GM12873 (cell line): ENCODE measurements at regions not wholly inside any gene's neighbourhood (a gene's known extent, or its start where the extent isn't known, plus 50 kb on each side); places are given as distances from the start of the nearest gene placed in this dataset.

Source experiments
- CTCF ChIP-seq: IDR thresholded peaks from 2 replicates; pipeline ENCODE4 v1.5.1; 2012; ENCODE audit warnings: low read depth, mild to moderate bottlenecking, moderate library complexity, low read length, control low read depth; ENCODE audit not compliant: insufficient read depth; ENCODE audit errors: missing control alignments

DNA sequence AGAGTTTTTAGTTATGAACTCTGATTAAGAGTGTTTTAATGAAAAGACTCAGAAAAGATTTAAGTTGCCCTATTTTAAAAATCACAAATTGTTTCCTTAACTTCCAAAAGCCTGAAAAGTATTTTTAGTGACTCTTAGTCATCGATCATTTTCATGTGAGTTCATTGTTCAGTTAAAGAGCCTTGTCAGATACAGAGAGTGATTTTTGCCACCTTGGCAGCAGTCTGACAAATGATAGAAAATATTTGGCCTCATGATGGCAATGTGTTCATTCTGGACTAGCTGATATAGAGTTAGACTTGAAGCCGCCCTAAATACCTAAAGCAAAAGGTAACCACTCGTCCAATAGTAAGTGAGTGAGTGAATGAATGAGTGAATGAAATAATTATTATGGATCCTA is 225.8 kb downstream of the CPS1 start:
- TF ChIP-seq CTCF = no peak

- no peak for TF ChIP-seq CTCF
Measured at GRCh38 chr2:210792000-210792399, 235.6 kb downstream of the CPS1 start.

DNA sequence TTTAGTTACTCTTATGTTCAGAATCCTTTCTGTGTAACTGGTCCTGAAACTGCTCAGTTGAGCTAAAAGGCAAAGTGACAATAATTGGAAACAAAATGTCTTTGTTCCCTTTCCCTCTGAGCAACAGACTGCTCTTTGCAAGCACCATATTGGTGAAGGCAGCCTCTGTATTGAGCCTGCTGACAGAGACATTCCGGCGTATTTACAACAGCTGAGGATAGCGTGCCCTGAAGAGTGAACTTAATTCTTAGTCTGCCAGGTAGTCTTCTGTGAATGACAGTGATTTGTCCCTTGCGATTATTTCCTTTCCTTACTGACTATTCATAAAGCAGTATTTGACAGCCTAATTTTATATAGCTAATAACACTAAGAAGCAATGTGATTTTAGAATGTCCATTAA is 239.1 kb downstream of the CPS1 start:
- TF ChIP-seq CTCF = no peak

- no peak for TF ChIP-seq CTCF
Measured at GRCh38 chr2:210798180-210798579, 241.8 kb downstream of the CPS1 start.

DNA sequence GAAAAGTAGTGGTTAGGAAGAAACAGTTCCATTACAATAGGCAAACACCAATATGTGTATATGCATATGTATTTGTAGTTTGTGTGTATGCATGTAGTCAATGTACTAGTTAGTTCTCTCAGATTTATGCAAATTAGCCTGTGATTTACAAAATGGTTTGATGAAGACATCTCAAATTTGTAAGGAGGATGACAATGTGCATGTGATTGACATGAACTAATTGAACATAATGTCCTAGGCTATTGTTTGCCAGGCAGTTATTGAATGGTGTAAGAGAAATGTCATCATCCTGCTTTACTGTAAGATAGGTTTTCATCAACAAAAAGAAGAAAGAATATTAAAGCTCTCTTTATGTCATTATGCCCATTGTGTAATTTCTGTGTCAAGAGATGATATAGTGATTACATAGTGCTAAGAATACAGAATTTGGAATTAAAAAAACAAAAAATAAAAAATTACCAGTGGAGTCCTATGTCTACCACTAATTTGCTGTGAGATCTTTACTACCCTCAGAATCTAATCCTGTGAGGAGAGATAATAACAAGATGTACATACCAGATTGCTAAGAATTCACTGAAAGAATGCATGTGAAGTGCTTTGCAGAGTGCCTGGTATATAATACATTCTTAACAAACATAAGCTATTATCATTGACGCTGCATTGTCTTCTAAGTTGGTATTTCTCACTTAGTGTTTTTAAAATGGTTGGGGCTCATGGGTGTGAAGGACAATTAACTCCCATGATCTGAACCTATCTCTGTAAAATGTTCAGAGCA is 258.0 kb downstream of the CPS1 start:
- TF ChIP-seq CTCF = no peak

- no peak for TF ChIP-seq CTCF
Measured at GRCh38 chr2:210816769-210817168, 260.4 kb downstream of the CPS1 start.

DNA sequence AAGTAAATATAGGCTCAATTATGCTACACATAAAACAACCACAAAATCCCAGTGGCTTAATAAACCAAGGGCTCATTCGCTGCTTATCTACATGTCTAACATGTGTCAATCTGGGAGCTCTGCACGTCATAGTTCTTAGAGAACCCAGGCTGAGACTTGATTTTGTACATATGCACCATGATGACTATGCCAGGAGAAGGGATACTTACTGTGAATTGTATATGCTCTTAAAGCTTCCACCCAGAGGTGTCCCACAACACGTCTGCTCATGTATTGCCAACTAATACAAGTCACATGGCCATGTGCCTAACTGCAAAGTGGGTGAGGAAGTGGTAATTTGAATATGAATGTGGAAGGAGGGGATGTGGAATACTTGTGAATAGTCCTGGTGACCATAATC is 262.1 kb downstream of the CPS1 start:
- TF ChIP-seq CTCF = no peak

- TF ChIP-seq CTCF = no peak
Measured at GRCh38 chr2:210833403-210833802, 277.0 kb downstream of the CPS1 start.
